Left lung (tissue), 4 donors: ENCODE measurements at regions not wholly inside any gene's neighbourhood (a gene's known extent, or its start where the extent isn't known, plus 50 kb on each side); places are given as distances from the start of the nearest gene placed in this dataset.

ENCODE experiments used
- ATAC-seq: fragments of 200-7000 bp; cut with Tn5 transposase; one replicate; pipeline ENCODE4 v1.9.1; 2020; ENCODE audit warnings: moderate library complexity
- DNase-seq, 4 donors: peaks; one replicate each; pipeline ENCODE4 v3.0.0-alpha.2; 2013 to 2020
- H3K27ac ChIP-seq, 2 donors: fragments of 200-600 bp; sonication (generic) in 1 of 2; one replicate each; pipeline versions ENCODE4 v1.5.0 to v1.8.0; 2020 to 2021
- H3K27me3 ChIP-seq, 2 donors: fragments of 200-600 bp; sonication (generic) in 1 of 2; one replicate each; pipeline versions ENCODE4 v1.5.0 to v1.8.0; 2020 to 2021
- H3K36me3 ChIP-seq, 2 donors: fragments of 200-600 bp; sonication (generic) in 1 of 2; one replicate each; pipeline versions ENCODE4 v1.5.0 to v1.8.0; 2020 to 2021
- H3K4me1 ChIP-seq, 2 donors: fragments of 200-600 bp; one replicate each; pipeline ENCODE4 v1.8.0; 2021
- H3K4me3 ChIP-seq, 2 donors: fragments of 200-600 bp; sonication (generic) in 1 of 2; one replicate each; pipeline versions ENCODE4 v1.5.0 to v1.8.0; 2020 to 2021; ENCODE audit warnings: mild to moderate bottlenecking in 1 of 2
- H3K9me3 ChIP-seq, 2 donors: fragments of 200-600 bp; sonication (generic) in 1 of 2; one replicate each; pipeline versions ENCODE4 v1.5.0 to v1.8.0; 2020 to 2021
- intact Hi-C, 2 donors: fragments of 100-400 bp; cut with DNase I; formaldehyde crosslinking; loops; one replicate each; pipeline versions ENCODE4 v1.11.2 to v1.14.2; 2022
- TF ChIP-seq, protein P1 (sequence below), 2 donors: fragments of 200-600 bp; sonication (generic) in 1 of 2; IDR thresholded peaks; one replicate each; pipeline versions ENCODE4 v1.5.0 to v1.8.0; 2021; ENCODE audit warnings: antibody characterized with exemption in 2 of 2
- donor health status: DM: no; HTN: yes; CAD: no.
- donor health status: DM: no; HTN: no; CAD: no.

DNA sequence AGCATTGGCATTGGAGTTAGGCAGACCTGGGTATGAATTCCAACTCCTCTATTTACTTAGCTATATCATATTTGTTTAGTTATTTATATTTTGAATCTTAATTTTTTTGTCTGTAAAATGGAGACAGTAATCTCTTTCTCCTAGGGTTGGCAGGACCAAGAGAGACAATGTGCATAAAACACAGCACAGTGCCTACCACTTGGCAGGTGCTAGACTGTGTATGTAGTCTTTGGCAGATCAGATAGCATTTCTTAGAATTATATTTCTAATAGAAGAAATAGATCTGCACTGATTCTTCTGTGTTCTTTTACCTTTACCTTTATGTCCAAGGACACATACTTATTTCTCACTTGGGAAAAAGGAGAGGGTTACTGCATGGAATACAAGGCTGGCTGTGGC, 177.2 kb downstream of the GIPC2 start:
- Histone ChIP-seq H3K9me3 (peaks cover 0 to 33% of the 10 kb centered on the region in 2 donors), H3K4me1 (no peaks in the 10 kb centered on the region), H3K4me3 (no peak overlapping the region), H3K27ac (no peak overlapping the region), H3K36me3 (no peaks in the 10 kb centered on the region), H3K27me3 (no peaks in the 10 kb centered on the region)
- DNase-seq: no peak
- intact Hi-C loops: no loop called here
- ATAC-seq: peak; percentile 23
- TF ChIP-seq, protein P1, sequence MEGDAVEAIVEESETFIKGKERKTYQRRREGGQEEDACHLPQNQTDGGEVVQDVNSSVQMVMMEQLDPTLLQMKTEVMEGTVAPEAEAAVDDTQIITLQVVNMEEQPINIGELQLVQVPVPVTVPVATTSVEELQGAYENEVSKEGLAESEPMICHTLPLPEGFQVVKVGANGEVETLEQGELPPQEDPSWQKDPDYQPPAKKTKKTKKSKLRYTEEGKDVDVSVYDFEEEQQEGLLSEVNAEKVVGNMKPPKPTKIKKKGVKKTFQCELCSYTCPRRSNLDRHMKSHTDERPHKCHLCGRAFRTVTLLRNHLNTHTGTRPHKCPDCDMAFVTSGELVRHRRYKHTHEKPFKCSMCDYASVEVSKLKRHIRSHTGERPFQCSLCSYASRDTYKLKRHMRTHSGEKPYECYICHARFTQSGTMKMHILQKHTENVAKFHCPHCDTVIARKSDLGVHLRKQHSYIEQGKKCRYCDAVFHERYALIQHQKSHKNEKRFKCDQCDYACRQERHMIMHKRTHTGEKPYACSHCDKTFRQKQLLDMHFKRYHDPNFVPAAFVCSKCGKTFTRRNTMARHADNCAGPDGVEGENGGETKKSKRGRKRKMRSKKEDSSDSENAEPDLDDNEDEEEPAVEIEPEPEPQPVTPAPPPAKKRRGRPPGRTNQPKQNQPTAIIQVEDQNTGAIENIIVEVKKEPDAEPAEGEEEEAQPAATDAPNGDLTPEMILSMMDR (IDR thresholded peaks at IDR 0.05): no peak

DNA sequence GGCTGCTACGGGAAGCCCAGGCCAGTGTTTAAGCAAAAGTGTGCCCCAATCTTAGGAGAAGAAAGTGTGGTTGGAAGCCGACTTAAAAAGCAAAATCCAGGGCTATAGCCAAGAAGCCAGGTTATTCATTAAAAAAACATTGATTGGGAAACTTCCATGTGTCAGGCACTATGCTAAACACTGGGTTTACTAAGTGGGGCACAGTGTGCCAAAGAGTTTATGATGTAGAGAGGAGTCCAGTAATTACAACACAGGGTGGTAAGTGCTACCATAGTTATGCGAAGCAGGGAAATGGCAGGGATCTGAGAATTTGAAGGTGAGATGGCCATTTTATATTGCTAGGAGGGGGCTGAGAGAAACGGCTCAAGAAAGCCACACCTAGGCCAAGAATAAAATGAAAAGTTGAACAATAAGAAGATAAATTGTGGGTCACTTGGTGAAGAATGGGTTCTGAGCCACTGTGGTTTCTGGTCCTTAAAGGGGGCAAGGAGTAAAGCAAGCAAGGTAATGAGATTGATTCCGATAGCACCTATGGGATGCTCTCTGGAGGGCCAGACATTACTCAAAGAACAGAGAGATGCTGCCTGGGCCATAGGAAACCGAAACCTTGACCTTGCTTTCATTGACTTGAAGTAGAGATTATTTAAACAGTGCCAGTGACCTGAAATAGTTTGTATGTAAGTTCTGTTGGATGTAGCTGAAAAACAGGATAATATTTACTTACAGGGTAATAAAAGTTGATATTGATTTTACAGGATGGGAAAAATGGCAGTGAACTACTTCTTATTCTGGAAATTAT, 177.8 kb downstream of the GIPC2 start:
- intact Hi-C loops: no loop called here
- TF ChIP-seq, protein P1 (IDR thresholded peaks at IDR 0.05): no peak
- peak; percentile 87 for ATAC-seq
- H3K4me3 ChIP-seq: no peak overlapping the region
- no peaks in the 10 kb centered on the region for H3K27me3 ChIP-seq
- H3K27ac ChIP-seq: no peak overlapping the region
- DNase-seq: no peak
- H3K9me3 ChIP-seq: peaks cover 0 to 26% of the 10 kb centered on the region in 2 donors
- no peaks in the 10 kb centered on the region for H3K4me1 ChIP-seq
- no peaks in the 10 kb centered on the region for H3K36me3 ChIP-seq

DNA sequence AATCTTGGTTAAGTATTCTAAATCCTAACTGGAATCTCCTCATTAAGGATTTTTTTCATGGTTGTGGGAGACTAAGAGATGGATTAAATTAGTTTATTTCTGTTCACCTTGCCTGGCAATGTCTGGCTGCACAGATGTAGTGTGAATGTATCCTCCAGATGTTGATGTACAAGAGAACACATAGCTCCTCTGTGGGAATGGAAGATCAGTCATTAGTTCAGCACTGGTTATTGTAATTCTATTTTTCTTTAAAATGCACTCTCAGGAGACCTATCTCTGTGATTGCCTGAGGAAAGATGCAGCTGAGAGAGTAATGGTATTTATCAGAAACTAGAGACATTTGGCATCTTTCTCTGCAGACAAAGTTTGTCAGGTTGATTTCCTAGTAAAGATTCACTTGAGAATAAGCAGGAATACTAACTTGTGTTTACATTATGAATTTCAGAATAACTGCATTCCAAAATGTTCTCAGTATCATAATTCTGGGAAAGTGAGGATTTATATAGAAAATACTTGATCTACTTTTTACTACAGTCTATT, 178.6 kb downstream of the GIPC2 start:
- no peak overlapping the region for H3K4me3 ChIP-seq
- intact Hi-C loops: no loop called here
- H3K36me3 ChIP-seq: no peaks in the 10 kb centered on the region
- peaks cover 0 to 22% of the 10 kb centered on the region in 2 donors for H3K9me3 ChIP-seq
- H3K27ac ChIP-seq: no peak overlapping the region
- DNase-seq: no peak
- TF ChIP-seq, protein P1 (IDR thresholded peaks at IDR 0.05): no peak
- H3K4me1 ChIP-seq: no peaks in the 10 kb centered on the region
- ATAC-seq: no peak
- H3K27me3 ChIP-seq: no peaks in the 10 kb centered on the region

DNA sequence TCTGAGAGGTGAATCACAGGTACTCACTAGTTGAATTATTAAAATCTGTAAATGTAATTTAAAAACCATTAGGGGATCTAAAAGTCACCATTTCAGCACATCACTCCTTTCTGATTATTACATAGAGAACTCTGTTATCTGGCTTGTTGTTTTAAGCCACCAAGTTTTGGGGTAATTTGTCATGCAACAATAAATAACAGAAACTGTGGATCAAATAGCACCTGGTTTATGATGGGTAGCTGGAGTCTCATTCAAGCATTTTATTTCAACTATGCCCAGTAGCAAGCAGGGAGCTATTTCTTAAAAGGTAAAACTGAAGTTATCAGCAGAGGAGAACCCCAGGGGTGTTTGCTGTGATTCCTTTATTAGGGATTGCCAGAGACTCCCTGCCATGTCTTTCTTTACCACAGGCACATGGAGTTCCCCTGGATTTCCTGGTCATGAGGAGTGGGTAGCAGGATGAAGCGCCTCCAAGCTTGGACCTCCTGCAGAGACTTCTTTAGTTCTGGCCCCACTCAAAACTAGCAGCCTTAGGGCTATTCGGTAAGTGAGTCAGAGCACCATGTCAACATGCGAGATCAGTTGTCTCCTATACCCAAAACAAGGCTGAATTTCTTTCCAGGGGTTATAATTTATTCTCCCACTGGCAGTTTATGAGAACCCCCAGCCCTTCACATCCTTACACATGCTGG, 179.2 kb downstream of the GIPC2 start:
- no peak overlapping the region for H3K27ac ChIP-seq
- H3K9me3 ChIP-seq: peaks cover 0 to 20% of the 10 kb centered on the region in 2 donors
- DNase-seq (no peak), ATAC-seq (no peak)
- H3K27me3 ChIP-seq: no peaks in the 10 kb centered on the region
- no peaks in the 10 kb centered on the region for H3K4me1 ChIP-seq
- no peak overlapping the region for H3K4me3 ChIP-seq
- no peaks in the 10 kb centered on the region for H3K36me3 ChIP-seq
- TF ChIP-seq, protein P1 (IDR thresholded peaks at IDR 0.05): no peak
- intact Hi-C loops: no loop called here

DNA sequence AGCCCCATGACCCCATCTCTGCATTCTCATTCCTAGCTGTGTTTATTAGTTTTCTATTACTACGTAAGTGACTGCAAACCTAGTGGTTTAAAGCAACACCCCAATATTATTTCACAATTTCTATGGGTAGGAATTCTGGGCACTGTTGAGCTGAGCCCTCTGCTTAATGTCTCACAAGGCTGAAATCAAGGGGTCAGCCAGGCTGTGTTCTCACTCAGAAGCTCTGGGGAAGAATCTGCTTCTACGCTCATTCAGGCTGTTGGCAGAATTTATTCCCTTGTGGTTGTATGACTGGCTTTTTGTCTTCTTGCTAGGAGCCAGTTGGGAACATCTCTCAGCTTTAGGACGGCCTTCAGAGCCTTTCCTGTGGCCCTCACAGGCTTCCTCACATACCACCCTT, 181.0 kb downstream of the GIPC2 start:
- no peak overlapping the region for H3K27ac ChIP-seq
- H3K4me3 ChIP-seq: no peak overlapping the region
- ATAC-seq (no peak), DNase-seq (no peak)
- H3K9me3 ChIP-seq: peaks cover 0 to 15% of the 10 kb centered on the region in 2 donors
- no peaks in the 10 kb centered on the region for H3K27me3 ChIP-seq
- TF ChIP-seq, protein P1 (IDR thresholded peaks at IDR 0.05): no peak
- H3K36me3 ChIP-seq: no peaks in the 10 kb centered on the region
- intact Hi-C loops: no loop called here
- H3K4me1 ChIP-seq: no peaks in the 10 kb centered on the region
